GM12878 (cell line): ENCODE measurements at regions not wholly inside any gene's neighbourhood (a gene's known extent, or its start where the extent isn't known, plus 50 kb on each side); places are given as distances from the start of the nearest gene placed in this dataset.

Source experiments
- ATAC-seq: fragments of 200-7000 bp; cut with Tn5 transposase; 3 replicates; pipeline ENCODE4 v1.9.1; 2020; ENCODE audit warnings: mild to moderate bottlenecking, moderate library complexity
- BruUV-seq: library from RNA; stranded (reverse); fragments of 400-500 nt; replicated peaks from 2 replicates; lab custom pipeline; 2021; lab: Mats Ljungman, UMichigan
- CTCF ChIA-PET: fragments of 300-600 bp; sonication (Branson Sonifier 250); formaldehyde crosslinking; extraction: SDS; loops from one replicate; lab custom pipeline; 2021; ENCODE audit warnings: inconsistent platforms; lab: Yijun Ruan, JAX
- POLR2A ChIA-PET: fragments of 350-600 bp; formaldehyde crosslinking; extraction: SDS; loops from one replicate; lab custom pipeline; 2021; ENCODE audit warnings: inconsistent platforms; lab: Charles Lee
- RAD21 ChIA-PET: fragments of 300-600 bp; sonication (Branson Sonifier 250); formaldehyde crosslinking; loops from one replicate; lab custom pipeline; 2023; ENCODE audit warnings: antibody characterized with exemption; ENCODE audit not compliant: unreplicated experiment; lab: Charles Lee
- SMC1A ChIA-PET: fragments of 300-600 bp; sonication (Branson Sonifier 250); formaldehyde crosslinking; loops from one replicate; lab custom pipeline; 2023; ENCODE audit not compliant: unreplicated experiment, uncharacterized antibody; lab: Charles Lee
- DNase-seq: peaks from one replicate; pipeline ENCODE4 v3.0.0-alpha.2; 2011; ENCODE audit warnings: low read depth, low spot score
- FAIRE-seq: peaks from 3 replicates; lab custom pipeline; 2011; peaks lifted over from hg19 to GRCh38; lab: Jason Lieb, UNC
- H2AFZ ChIP-seq: 2 replicates; pipeline ENCODE4 v1.6.0; 2011; ENCODE audit warnings: low read depth, low read length, control low read depth; ENCODE audit not compliant: control insufficient read depth
- H3K27ac ChIP-seq: 2 replicates; pipeline ENCODE4 v1.5.1; 2011; ENCODE audit warnings: control low read depth; ENCODE audit not compliant: control insufficient read depth, insufficient read depth
- H3K27me3 ChIP-seq, 2 experiments: replicated peaks in 1 of 2; 2 replicates each; pipeline versions ENCODE4 v1.6.0 to v1.6.1; 2011; ENCODE audit warnings: low read length in 1 of 2; ENCODE audit not compliant: control insufficient read depth in 2 of 2, insufficient read depth in 2 of 2
- H3K36me3 ChIP-seq, 2 experiments: 2 replicates each; pipeline ENCODE4 v1.5.1; 2011; ENCODE audit warnings: low read length in 1 of 2; ENCODE audit not compliant: control insufficient read depth in 2 of 2, insufficient read depth in 2 of 2
- H3K4me1 ChIP-seq: 2 replicates; pipeline ENCODE4 v1.6.1; 2011; ENCODE audit warnings: mild to moderate bottlenecking, low read length, moderate library complexity, mixed read lengths; ENCODE audit not compliant: control insufficient read depth, insufficient read depth
- H3K4me2 ChIP-seq: 2 replicates; pipeline ENCODE4 v1.6.0; 2011; ENCODE audit warnings: control low read depth; ENCODE audit not compliant: control insufficient read depth, insufficient read depth
- H3K4me3 ChIP-seq: fragments of 200-600 bp; sonication (generic); 2 replicates; pipeline ENCODE4 v1.5.1; 2016
- H3K79me2 ChIP-seq: 2 replicates; pipeline ENCODE4 v1.6.0; 2011; ENCODE audit warnings: low read length; ENCODE audit not compliant: control insufficient read depth, insufficient read depth
- H3K9ac ChIP-seq: 2 replicates; pipeline ENCODE4 v1.8.0; 2011; ENCODE audit warnings: low read length, control low read depth, mixed read lengths; ENCODE audit not compliant: control insufficient read depth, insufficient read depth
- H3K9me3 ChIP-seq: replicated peaks from 3 replicates; pipeline ENCODE4 v1.5.1; 2011; ENCODE audit warnings: mild to moderate bottlenecking, low read length; ENCODE audit not compliant: control insufficient read depth, insufficient read depth
- H4K20me1 ChIP-seq: 2 replicates; pipeline ENCODE4 v1.6.0; 2011; ENCODE audit not compliant: control insufficient read depth, insufficient read depth
- BCL3 ChIP-seq: IDR thresholded peaks from 2 replicates; pipeline ENCODE4 v1.6.1; 2011; ENCODE audit warnings: borderline replicate concordance, low read depth, mild to moderate bottlenecking, moderate library complexity, low read length; ENCODE audit not compliant: insufficient read depth, poor library complexity, severe bottlenecking
- SMC3 ChIP-seq: IDR thresholded peaks from 2 replicates; pipeline ENCODE4 v1.6.1; 2011; ENCODE audit warnings: low read length, improper control_type of control experiment, borderline replicate concordance
- STAT3 ChIP-seq: IDR thresholded peaks from 2 replicates; pipeline ENCODE4 v1.6.1; 2011; ENCODE audit warnings: low read depth, low read length, improper control_type of control experiment
- ZNF384 ChIP-seq: IDR thresholded peaks from 2 replicates; pipeline ENCODE4 v1.6.1; 2012; ENCODE audit warnings: low read depth, mild to moderate bottlenecking, low read length, improper control_type of control experiment, borderline replicate concordance
- WGBS: methylation state at CpG from one replicate; pipeline ENCODE4 v1.1.6; 2016; ENCODE audit warnings: low lambda C conversion rate; ENCODE audit not compliant: insufficient replicate concordance, insufficient coverage; ENCODE audit errors: missing lambda C conversion rate; 5-methylcytosine and 5-hydroxymethylcytosine counted together
- in situ Hi-C: fragments of 300-500 bp; cut with MboI; formaldehyde crosslinking; loops from 9 replicates; pipeline ENCODE4 v1.14.3; 2018; ENCODE audit warnings: mixed read lengths
- intact Hi-C: fragments of 100-400 bp; cut with micrococcal nuclease; formaldehyde crosslinking; loops from one replicate; pipeline ENCODE4 v1.14.2; 2022; ENCODE audit not compliant: unreplicated experiment
- TF ChIP-seq, protein P1 (sequence below): fragments of 450-650 bp; IDR thresholded peaks from 2 replicates; pipeline ENCODE4 v1.6.1; 2016; ENCODE audit warnings: mild to moderate bottlenecking
- TF ChIP-seq, protein P2 (sequence below): fragments of 450-650 bp; IDR thresholded peaks from 2 replicates; pipeline ENCODE4 v1.6.1; 2017; ENCODE audit warnings: mild to moderate bottlenecking

DNA sequence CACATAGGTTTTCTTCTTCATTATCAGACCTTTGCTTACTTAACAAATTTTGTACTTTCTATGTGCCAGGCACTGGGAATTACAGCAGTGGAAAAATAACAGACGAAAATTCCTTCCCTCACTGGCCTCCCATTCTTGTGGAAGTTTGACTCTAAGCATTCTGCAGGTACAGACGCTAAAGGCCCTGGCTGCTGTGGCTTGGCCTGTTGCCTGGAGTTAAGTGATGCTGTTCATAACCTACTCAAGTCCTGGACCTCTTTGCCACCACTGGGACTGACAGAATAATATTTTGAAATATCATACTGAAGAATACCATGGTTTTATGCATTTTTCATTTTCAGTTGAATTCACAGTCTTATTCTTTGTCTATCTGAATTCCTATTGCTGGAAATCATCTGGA is 97.3 kb upstream of the SPATA31C2 start:
- intact Hi-C loops, result no loop called here
- no TSS peak for BruUV-seq
- no peaks in the 10 kb centered on the region for H3K79me2 ChIP-seq
- no peak overlapping the region for H3K4me2 ChIP-seq
- in situ Hi-C loops, result no loop called here
- 28% methylated on average over 2 of the region's 2 CpGs for WGBS
- H3K4me1 ChIP-seq, result no peaks in the 10 kb centered on the region
- no peak overlapping the region for H3K4me3 ChIP-seq
- no peak for DNase-seq
- H3K27me3 ChIP-seq, result no peaks in the 10 kb centered on the region
- FAIRE-seq, result no peak
- no peak for ATAC-seq
- H3K27ac ChIP-seq, result no peak overlapping the region
- H3K9ac ChIP-seq, result no peak overlapping the region
- CTCF ChIA-PET, result no interaction called here
- H3K9me3 ChIP-seq, result no peaks in the 10 kb centered on the region
- RAD21 ChIA-PET, result no interaction called here
- no peak overlapping the region for H2AFZ ChIP-seq
- SMC1A ChIA-PET, result no interaction called here
- H3K36me3 ChIP-seq, result no peaks in the 10 kb centered on the region
- POLR2A ChIA-PET, result no interaction called here
- H4K20me1 ChIP-seq, result no peaks in the 10 kb centered on the region
- TF ChIP-seq BCL3, result no peak
- TF ChIP-seq, protein P1, sequence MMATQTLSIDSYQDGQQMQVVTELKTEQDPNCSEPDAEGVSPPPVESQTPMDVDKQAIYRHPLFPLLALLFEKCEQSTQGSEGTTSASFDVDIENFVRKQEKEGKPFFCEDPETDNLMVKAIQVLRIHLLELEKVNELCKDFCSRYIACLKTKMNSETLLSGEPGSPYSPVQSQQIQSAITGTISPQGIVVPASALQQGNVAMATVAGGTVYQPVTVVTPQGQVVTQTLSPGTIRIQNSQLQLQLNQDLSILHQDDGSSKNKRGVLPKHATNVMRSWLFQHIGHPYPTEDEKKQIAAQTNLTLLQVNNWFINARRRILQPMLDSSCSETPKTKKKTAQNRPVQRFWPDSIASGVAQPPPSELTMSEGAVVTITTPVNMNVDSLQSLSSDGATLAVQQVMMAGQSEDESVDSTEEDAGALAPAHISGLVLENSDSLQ, result no peak
- no peak for TF ChIP-seq SMC3
- TF ChIP-seq ZNF384, result no peak
- TF ChIP-seq, protein P2, sequence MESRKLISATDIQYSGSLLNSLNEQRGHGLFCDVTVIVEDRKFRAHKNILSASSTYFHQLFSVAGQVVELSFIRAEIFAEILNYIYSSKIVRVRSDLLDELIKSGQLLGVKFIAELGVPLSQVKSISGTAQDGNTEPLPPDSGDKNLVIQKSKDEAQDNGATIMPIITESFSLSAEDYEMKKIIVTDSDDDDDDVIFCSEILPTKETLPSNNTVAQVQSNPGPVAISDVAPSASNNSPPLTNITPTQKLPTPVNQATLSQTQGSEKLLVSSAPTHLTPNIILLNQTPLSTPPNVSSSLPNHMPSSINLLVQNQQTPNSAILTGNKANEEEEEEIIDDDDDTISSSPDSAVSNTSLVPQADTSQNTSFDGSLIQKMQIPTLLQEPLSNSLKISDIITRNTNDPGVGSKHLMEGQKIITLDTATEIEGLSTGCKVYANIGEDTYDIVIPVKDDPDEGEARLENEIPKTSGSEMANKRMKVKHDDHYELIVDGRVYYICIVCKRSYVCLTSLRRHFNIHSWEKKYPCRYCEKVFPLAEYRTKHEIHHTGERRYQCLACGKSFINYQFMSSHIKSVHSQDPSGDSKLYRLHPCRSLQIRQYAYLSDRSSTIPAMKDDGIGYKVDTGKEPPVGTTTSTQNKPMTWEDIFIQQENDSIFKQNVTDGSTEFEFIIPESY, result no peak
- no peak for TF ChIP-seq STAT3
